WTC11 (cell line): ENCODE measurements at regions not wholly inside any gene's neighbourhood (a gene's known extent, or its start where the extent isn't known, plus 50 kb on each side); places are given as distances from the start of the nearest gene placed in this dataset.

Experiments used
- ATAC-seq: fragments of 200-7000 bp; cut with Tn5 transposase; 2 replicates; pipeline ENCODE4 v1.10.0; 2021; ENCODE audit warnings: mild to moderate bottlenecking, moderate library complexity
- CTCF ChIA-PET: fragments of 300-600 bp; sonication (Branson Sonifier 250); formaldehyde crosslinking; loops from one replicate; lab custom pipeline; 2021; ENCODE audit warnings: antibody characterized with exemption; lab: Charles Lee
- POLR2A ChIA-PET: fragments of 350-600 bp; sonication (Branson Sonifier 250); formaldehyde crosslinking; loops from one replicate; lab custom pipeline; 2021; ENCODE audit warnings: antibody characterized with exemption; lab: Charles Lee
- DNase-seq: peaks from one replicate; pipeline ENCODE4 v3.0.0; 2021; ENCODE audit warnings: low spot score
- H3K27ac Mint-ChIP-seq: 2 replicates; pipeline ENCODE4 v1.8.0; 2021; ENCODE audit warnings: mixed read lengths
- H3K27me3 Mint-ChIP-seq: 2 replicates; pipeline ENCODE4 v1.8.0; 2021; ENCODE audit warnings: low read depth, mild to moderate bottlenecking, moderate library complexity, mixed read lengths
- H3K36me3 Mint-ChIP-seq: 2 replicates; pipeline ENCODE4 v1.8.0; 2021; ENCODE audit warnings: mixed read lengths
- H3K4me1 Mint-ChIP-seq: 2 replicates; pipeline ENCODE4 v1.8.0; 2022; ENCODE audit warnings: mixed read lengths
- H3K4me3 Mint-ChIP-seq: 2 replicates; pipeline ENCODE4 v1.8.0; 2021; ENCODE audit warnings: mild to moderate bottlenecking, moderate library complexity, mixed read lengths
- H3K9me3 Mint-ChIP-seq: 2 replicates; pipeline ENCODE4 v1.8.0; 2021; ENCODE audit warnings: mixed read lengths
- E2F1 ChIP-seq: sonication (generic); formaldehyde crosslinking; IDR thresholded peaks from 2 replicates; pipeline ENCODE4 v1.8.0; 2022; ENCODE audit warnings: mild to moderate bottlenecking, missing genetic modification reagents
- E2F4 ChIP-seq: sonication (generic); formaldehyde crosslinking; IDR thresholded peaks from 2 replicates; pipeline ENCODE4 v1.8.1; 2022; ENCODE audit warnings: low read depth, mild to moderate bottlenecking, moderate library complexity, missing genetic modification reagents, borderline replicate concordance
- FOXJ3 ChIP-seq: sonication (generic); formaldehyde crosslinking; IDR thresholded peaks from 2 replicates; pipeline ENCODE4 v1.9.0; 2021; ENCODE audit warnings: missing genetic modification reagents, mild to moderate bottlenecking, borderline replicate concordance
- HMGXB4 ChIP-seq: sonication (generic); formaldehyde crosslinking; IDR thresholded peaks from 2 replicates; pipeline ENCODE4 v1.8.1; 2023; ENCODE audit warnings: mild to moderate bottlenecking, moderate library complexity, missing genetic modification reagents
- IRF2 ChIP-seq: sonication (generic); formaldehyde crosslinking; IDR thresholded peaks from 2 replicates; pipeline ENCODE4 v1.8.0; 2022; ENCODE audit warnings: low read depth, missing genetic modification reagents, borderline replicate concordance
- JAZF1 ChIP-seq: fragments of 250-450 bp; sonication (Bioruptor Pico); IDR thresholded peaks from 2 replicates; pipeline ENCODE4 v1.9.0; 2021; ENCODE audit warnings: moderate library complexity, mild to moderate bottlenecking, inconsistent platforms
- KAT7 ChIP-seq: sonication (generic); formaldehyde crosslinking; IDR thresholded peaks from 2 replicates; pipeline ENCODE4 v1.8.1; 2023; ENCODE audit warnings: missing genetic modification reagents, mild to moderate bottlenecking, borderline replicate concordance
- MLX ChIP-seq: sonication (generic); formaldehyde crosslinking; IDR thresholded peaks from 2 replicates; pipeline ENCODE4 v1.8.1; 2023; ENCODE audit warnings: mild to moderate bottlenecking, missing genetic modification reagents, moderate library complexity
- PREB ChIP-seq: sonication (generic); formaldehyde crosslinking; IDR thresholded peaks from 2 replicates; pipeline ENCODE4 v1.8.1; 2022; ENCODE audit warnings: mild to moderate bottlenecking, missing genetic modification reagents, moderate library complexity, borderline replicate concordance
- SP1 ChIP-seq: sonication (generic); formaldehyde crosslinking; conservative IDR thresholded peaks from 2 replicates; pipeline ENCODE4 v1.8.1; 2022; ENCODE audit warnings: missing genetic modification reagents
- TCF7 ChIP-seq: sonication (generic); formaldehyde crosslinking; IDR thresholded peaks from 2 replicates; pipeline ENCODE4 v1.8.0; 2022; ENCODE audit warnings: mild to moderate bottlenecking, low read depth, missing genetic modification reagents, moderate library complexity
- TEAD1 ChIP-seq: sonication (generic); formaldehyde crosslinking; IDR thresholded peaks from 2 replicates; pipeline ENCODE4 v1.8.0; 2022; ENCODE audit warnings: mild to moderate bottlenecking, missing genetic modification reagents
- ZNF138 ChIP-seq: sonication (generic); formaldehyde crosslinking; conservative IDR thresholded peaks from 2 replicates; pipeline ENCODE4 v1.8.1; 2022; ENCODE audit warnings: mild to moderate bottlenecking, moderate library complexity, missing genetic modification reagents
- ZNF263 ChIP-seq: sonication (generic); formaldehyde crosslinking; IDR thresholded peaks from 2 replicates; pipeline ENCODE4 v1.8.1; 2022; ENCODE audit warnings: low read depth, mild to moderate bottlenecking, moderate library complexity, missing genetic modification reagents
- TF ChIP-seq, protein P1 (sequence below): fragments of 250-450 bp; sonication (Bioruptor Pico); IDR thresholded peaks from 2 replicates; pipeline ENCODE4 v1.9.0; 2021; ENCODE audit warnings: mild to moderate bottlenecking

DNA sequence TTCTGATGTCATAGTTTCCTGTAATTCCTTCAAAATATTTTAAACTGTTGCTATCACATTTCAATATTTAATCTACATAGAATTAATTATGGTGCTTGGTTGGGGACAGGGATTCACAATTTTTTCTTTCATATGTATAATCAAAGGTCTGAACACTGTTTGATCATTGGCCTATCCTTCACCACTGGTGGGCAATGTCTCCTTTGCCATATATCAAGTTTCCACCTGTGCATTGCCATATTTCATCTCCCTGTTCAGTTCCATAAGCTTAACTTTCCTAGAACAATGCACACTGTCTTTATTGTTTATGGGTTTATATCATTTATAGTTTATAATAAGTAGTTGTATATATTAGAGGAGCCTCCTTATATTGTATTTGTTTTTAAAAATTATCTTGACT is 374.9 kb upstream of the PTBP2 start:
- no peak overlapping the region for H3K4me3 Mint-ChIP-seq
- no peaks in the 10 kb centered on the region for H3K4me1 Mint-ChIP-seq
- H3K27ac Mint-ChIP-seq, result no peak overlapping the region
- CTCF ChIA-PET, result no interaction called here
- TF ChIP-seq JAZF1 (no peak), ZNF263 (no peak), FOXJ3 (no peak)
- no peaks in the 10 kb centered on the region for H3K36me3 Mint-ChIP-seq
- ATAC-seq, result no peak
- H3K27me3 Mint-ChIP-seq, result peaks cover 3% of the 10 kb centered on the region; the same call in 1 of the 2 replicates
- DNase-seq, result no peak
- peaks cover 11% of the 10 kb centered on the region for H3K9me3 Mint-ChIP-seq
- POLR2A ChIA-PET, result no interaction called here

DNA sequence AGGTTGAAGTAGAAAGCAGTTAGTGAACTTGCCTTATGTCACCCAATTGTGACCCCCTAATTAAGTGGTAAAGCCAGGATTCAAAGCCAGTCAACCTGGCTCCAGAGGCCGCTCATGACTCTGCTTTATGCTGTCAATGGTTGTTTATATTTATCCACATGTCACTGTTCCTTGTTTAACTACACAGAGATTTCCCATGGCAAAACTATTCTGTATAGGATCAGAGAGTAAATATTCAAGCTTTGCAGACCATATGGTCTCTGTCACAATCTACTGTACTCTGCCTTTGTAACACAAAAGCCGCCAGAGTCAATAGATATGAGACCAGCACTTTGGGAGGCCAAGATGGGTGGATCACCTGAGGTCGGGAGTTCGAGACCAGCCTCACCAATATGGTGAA is 371.7 kb upstream of the PTBP2 start:
- ATAC-seq (no peak), DNase-seq (no peak)
- no peak overlapping the region; the same call in 1 of the 2 replicates for H3K27ac Mint-ChIP-seq
- H3K4me1 Mint-ChIP-seq, result no peaks in the 10 kb centered on the region
- H3K9me3 Mint-ChIP-seq, result peaks cover under 1% of the 10 kb centered on the region; the same call in 1 of the 2 replicates
- POLR2A ChIA-PET, result no interaction called here
- H3K4me3 Mint-ChIP-seq, result no peak overlapping the region
- CTCF ChIA-PET, result no interaction called here
- TF ChIP-seq KAT7 (CRISPR knock-in tag), result no peak
- no peak for TF ChIP-seq HMGXB4 (CRISPR knock-in tag)
- TF ChIP-seq E2F4 (CRISPR knock-in tag), result no peak
- TF ChIP-seq MLX (CRISPR knock-in tag), result no peak
- TF ChIP-seq ZNF138 (CRISPR knock-in tag), result no peak
- TF ChIP-seq E2F1 (CRISPR knock-in tag), result no peak
- TF ChIP-seq, protein P1, sequence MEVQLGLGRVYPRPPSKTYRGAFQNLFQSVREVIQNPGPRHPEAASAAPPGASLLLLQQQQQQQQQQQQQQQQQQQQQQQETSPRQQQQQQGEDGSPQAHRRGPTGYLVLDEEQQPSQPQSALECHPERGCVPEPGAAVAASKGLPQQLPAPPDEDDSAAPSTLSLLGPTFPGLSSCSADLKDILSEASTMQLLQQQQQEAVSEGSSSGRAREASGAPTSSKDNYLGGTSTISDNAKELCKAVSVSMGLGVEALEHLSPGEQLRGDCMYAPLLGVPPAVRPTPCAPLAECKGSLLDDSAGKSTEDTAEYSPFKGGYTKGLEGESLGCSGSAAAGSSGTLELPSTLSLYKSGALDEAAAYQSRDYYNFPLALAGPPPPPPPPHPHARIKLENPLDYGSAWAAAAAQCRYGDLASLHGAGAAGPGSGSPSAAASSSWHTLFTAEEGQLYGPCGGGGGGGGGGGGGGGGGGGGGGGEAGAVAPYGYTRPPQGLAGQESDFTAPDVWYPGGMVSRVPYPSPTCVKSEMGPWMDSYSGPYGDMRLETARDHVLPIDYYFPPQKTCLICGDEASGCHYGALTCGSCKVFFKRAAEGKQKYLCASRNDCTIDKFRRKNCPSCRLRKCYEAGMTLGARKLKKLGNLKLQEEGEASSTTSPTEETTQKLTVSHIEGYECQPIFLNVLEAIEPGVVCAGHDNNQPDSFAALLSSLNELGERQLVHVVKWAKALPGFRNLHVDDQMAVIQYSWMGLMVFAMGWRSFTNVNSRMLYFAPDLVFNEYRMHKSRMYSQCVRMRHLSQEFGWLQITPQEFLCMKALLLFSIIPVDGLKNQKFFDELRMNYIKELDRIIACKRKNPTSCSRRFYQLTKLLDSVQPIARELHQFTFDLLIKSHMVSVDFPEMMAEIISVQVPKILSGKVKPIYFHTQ, result no peak
- no peak for TF ChIP-seq TEAD1 (CRISPR knock-in tag)
- TF ChIP-seq SP1 (CRISPR knock-in tag), result no peak
- no peak for TF ChIP-seq IRF2 (CRISPR knock-in tag)
- no peak for TF ChIP-seq FOXJ3
- no peak for TF ChIP-seq PREB (CRISPR knock-in tag)
- TF ChIP-seq TCF7 (CRISPR knock-in tag), result no peak
- H3K36me3 Mint-ChIP-seq, result no peaks in the 10 kb centered on the region
- H3K27me3 Mint-ChIP-seq, result no peaks in the 10 kb centered on the region
